HCT116 (cell line): ENCODE measurements at regions not wholly inside any gene's neighbourhood (a gene's known extent, or its start where the extent isn't known, plus 50 kb on each side); places are given as distances from the start of the nearest gene placed in this dataset.

Source experiments
- CTCF ChIP-seq, 3 experiments: fragments of 200-600 bp in 1 of 3; sonication (generic) in 1 of 3; IDR thresholded peaks in 2 of 3; conservative IDR thresholded peaks in 1 of 3; 2 replicates each; pipeline ENCODE4 v1.5.1; 2012 to 2017; ENCODE audit warnings: low read depth in 2 of 3, low read length in 2 of 3, antibody characterized with exemption in 1 of 3, borderline replicate concordance in 1 of 3, control low read depth in 1 of 3, mild to moderate bottlenecking in 1 of 3, mixed read lengths in 1 of 3, mixed run types in 1 of 3, moderate library complexity in 1 of 3; ENCODE audit not compliant: insufficient read depth in 1 of 3
- POLR2A ChIP-seq: IDR thresholded peaks from 2 replicates; pipeline ENCODE4 v1.7.0; 2011; ENCODE audit warnings: borderline replicate concordance; ENCODE audit not compliant: insufficient read depth, insufficient read length; ENCODE audit errors: extremely low read depth
- REST ChIP-seq: IDR thresholded peaks from 2 replicates; pipeline ENCODE4 v1.6.1; 2012; ENCODE audit warnings: low read depth
- SIN3A ChIP-seq: IDR thresholded peaks from 2 replicates; pipeline ENCODE4 v1.6.1; 2012; ENCODE audit warnings: low read depth
- ZNF274 ChIP-seq: fragments of 200-500 bp; sonication (Bioruptor generic); IDR thresholded peaks from 2 replicates; pipeline ENCODE4 v1.6.1; 2014; ENCODE audit warnings: mild to moderate bottlenecking, low read depth, low read length, inconsistent platforms

GRCh38 chr2:230614040-230614439, 98.6 kb upstream of the CAB39 start:
- TF ChIP-seq CTCF (IDR thresholded peaks at IDR 0.05 in 2 of 3, conservative IDR thresholded peaks at IDR 0.05 in 1 of 3; ENCODE audit: borderline replicate concordance in 1 of 3, insufficient read depth in 1 of 3, low read depth in 2 of 3, low read length in 2 of 3) (no peak), SIN3A (no peak), POLR2A (no peak), ZNF274 (no peak), REST (no peak)
